ENCODE measurements at regions not wholly inside any gene's neighbourhood (a gene's known extent, or its start where the extent isn't known, plus 50 kb on each side); places are given as distances from the start of the nearest gene placed in this dataset.

GRCh38 chr9:129240581-129241211 lies 62.6 kb upstream of the IER5L start:
- DNase-seq (ENCODE audit: low read depth in 2 of 2) = no peak

- no peak for DNase-seq (ENCODE audit: low read depth in 2 of 2)
Observed at GRCh38 chr9:129239946-129240490, 62.0 kb upstream of the IER5L start.

- DNase-seq (ENCODE audit: low read depth in 2 of 2) = no peak
Observed at GRCh38 chr9:129237803-129238202, 59.7 kb upstream of the IER5L start.

GRCh38 chr9:129237164-129237611 lies 59.1 kb upstream of the IER5L start:
- peak in 1 of 2 experiments; percentile 22 for DNase-seq (ENCODE audit: low read depth in 2 of 2)

- DNase-seq (ENCODE audit: low read depth in 2 of 2) = no peak
Observed at GRCh38 chr9:129236441-129237145, 58.5 kb upstream of the IER5L start.

- no peak for DNase-seq (ENCODE audit: low read depth in 2 of 2)
Observed at GRCh38 chr9:129235931-129236331, 57.9 kb upstream of the IER5L start.

- DNase-seq (ENCODE audit: low read depth in 2 of 2) = no peak
Observed at GRCh38 chr9:129235041-129235930, 57.2 kb upstream of the IER5L start.

GRCh38 chr9:129234491-129234890 lies 56.4 kb upstream of the IER5L start:
- no peak for DNase-seq (ENCODE audit: low read depth in 2 of 2)

- DNase-seq (ENCODE audit: low read depth in 2 of 2) = no peak
Observed at GRCh38 chr9:129232839-129233591, 55.0 kb upstream of the IER5L start.

GRCh38 chr9:129231759-129232158 lies 53.7 kb upstream of the IER5L start:
- no peak for DNase-seq (ENCODE audit: low read depth in 2 of 2)

- DNase-seq (ENCODE audit: low read depth in 2 of 2) = no peak
Observed at GRCh38 chr9:129231022-129231739, 53.1 kb upstream of the IER5L start.

- DNase-seq (ENCODE audit: low read depth in 2 of 2) = no peak
Observed at GRCh38 chr9:129230302-129230701, 52.2 kb upstream of the IER5L start.

Measured in fibroblast of skin of left quadriceps (primary cell).